AG04449 (cell line): ENCODE measurements at regions not wholly inside any gene's neighbourhood (a gene's known extent, or its start where the extent isn't known, plus 50 kb on each side); places are given as distances from the start of the nearest gene placed in this dataset.
"Not testable (repeated sequence)": the region's sequence is repeated elsewhere in the genome, so short reads cannot be mapped to it uniquely, and the experiment has no call there.

Source experiments
- CTCF ChIA-PET: fragments of 350-600 bp; formaldehyde crosslinking; extraction: SDS; loops from one replicate; lab custom pipeline; 2021; ENCODE audit warnings: antibody characterized with exemption; lab: Yijun Ruan, JAX
- POLR2A ChIA-PET: fragments of 400-600, 350-600 bp; formaldehyde crosslinking; extraction: SDS; loops from one replicate; lab custom pipeline; 2020; ENCODE audit warnings: antibody characterized with exemption, inconsistent platforms; lab: Yijun Ruan, JAX
- DNase-seq: peaks from one replicate; pipeline ENCODE4 v3.0.0-alpha.2; 2010; ENCODE audit warnings: low read depth, low spot score
- H3K4me3 ChIP-seq: 2 replicates; pipeline ENCODE4 v1.5.1; 2011; ENCODE audit warnings: low read depth, mild to moderate bottlenecking, control low read depth, low read length
- TF ChIP-seq, protein P1 (sequence below): IDR thresholded peaks from one replicate; pipeline ENCODE4 v1.5.1; 2011; ENCODE audit warnings: mild to moderate bottlenecking, moderate library complexity, low read length, control low read depth, inconsistent platforms; ENCODE audit not compliant: insufficient read depth; ENCODE audit errors: missing control alignments

DNA sequence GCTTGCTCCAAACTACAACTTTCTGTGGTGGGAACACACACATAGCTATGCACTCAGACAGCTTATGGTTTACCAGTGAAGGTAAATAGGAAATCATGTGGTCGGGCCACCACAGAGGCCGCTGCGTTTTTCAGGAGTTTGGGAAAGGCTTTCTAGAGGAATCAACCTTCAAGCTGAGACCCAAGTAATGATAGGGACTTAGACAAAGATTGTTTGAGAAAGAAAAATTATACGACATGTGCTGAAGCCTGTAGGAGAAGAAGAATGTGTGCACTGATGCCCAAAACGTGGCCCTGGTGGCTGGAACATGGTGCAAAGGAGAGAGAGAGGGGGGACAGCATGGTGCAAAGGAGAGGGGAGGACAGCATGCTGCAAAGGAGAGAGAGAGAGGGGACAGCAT is 61.2 kb upstream of the VIPR2 start:
- POLR2A ChIA-PET: no interaction called here
- H3K4me3 ChIP-seq: no peak overlapping the region
- no peak for DNase-seq
- CTCF ChIA-PET: no interaction called here
- TF ChIP-seq, protein P1, sequence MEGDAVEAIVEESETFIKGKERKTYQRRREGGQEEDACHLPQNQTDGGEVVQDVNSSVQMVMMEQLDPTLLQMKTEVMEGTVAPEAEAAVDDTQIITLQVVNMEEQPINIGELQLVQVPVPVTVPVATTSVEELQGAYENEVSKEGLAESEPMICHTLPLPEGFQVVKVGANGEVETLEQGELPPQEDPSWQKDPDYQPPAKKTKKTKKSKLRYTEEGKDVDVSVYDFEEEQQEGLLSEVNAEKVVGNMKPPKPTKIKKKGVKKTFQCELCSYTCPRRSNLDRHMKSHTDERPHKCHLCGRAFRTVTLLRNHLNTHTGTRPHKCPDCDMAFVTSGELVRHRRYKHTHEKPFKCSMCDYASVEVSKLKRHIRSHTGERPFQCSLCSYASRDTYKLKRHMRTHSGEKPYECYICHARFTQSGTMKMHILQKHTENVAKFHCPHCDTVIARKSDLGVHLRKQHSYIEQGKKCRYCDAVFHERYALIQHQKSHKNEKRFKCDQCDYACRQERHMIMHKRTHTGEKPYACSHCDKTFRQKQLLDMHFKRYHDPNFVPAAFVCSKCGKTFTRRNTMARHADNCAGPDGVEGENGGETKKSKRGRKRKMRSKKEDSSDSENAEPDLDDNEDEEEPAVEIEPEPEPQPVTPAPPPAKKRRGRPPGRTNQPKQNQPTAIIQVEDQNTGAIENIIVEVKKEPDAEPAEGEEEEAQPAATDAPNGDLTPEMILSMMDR: no peak

DNA sequence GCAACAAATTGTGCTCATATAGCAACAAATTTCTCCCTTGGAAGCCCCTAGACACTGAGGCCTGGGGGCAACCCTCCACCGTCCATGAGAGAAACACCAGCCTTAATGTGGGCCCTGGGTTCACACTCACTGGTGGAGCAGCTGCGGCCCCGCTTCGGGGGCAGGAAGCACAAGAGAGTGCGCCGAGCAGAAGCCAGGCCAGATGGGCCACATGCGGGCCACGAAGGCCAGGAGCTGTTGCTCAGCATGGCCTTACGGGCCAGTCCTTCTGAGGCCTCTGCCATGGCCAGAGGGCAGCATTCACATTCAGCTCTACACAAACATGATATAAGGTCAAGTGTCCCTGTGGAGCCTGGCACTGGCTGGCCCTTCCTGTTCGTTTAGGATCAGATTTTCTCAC is 60.0 kb upstream of the VIPR2 start:
- no peak for DNase-seq
- ChIA-PET POLR2A (no interaction called here), CTCF (no interaction called here)
- no peak overlapping the region for H3K4me3 ChIP-seq
- TF ChIP-seq, protein P1: no peak

GRCh38 chr7:159203253-159203652 is 58.6 kb upstream of the VIPR2 start:
- CTCF ChIA-PET, DNase-seq, POLR2A ChIA-PET, H3K4me3 ChIP-seq: not testable (repeated sequence)

DNA sequence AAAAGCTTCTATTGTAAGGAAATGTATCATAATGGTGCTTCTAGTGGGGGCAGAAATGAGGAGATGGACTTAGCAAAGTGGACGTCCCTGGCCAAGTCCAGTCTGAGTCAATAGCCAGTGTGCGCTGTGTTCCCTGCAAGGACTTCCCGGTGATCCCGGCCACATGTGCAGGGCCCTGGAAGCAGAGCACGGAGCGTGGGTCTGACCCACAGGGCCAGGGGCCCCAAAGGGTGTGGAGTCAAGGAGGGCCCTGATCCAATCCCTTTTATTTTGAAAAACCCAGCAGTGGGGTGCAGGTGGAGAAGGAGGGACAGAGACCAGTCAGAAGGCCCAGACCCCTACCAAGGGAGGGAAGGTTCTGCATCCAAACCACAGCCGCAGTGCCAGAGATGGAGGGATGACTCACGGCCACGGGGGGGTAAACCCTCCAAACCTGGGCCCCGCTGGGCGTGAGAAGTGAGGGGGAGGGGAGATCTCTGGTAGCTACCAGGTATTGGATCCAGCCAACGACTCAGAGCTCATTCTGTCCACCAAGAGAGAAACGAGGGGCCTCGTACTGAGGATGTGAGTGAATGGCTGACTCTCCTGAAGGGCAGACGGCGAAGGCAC is 57.2 kb upstream of the VIPR2 start:
- ChIA-PET POLR2A (no interaction called here), CTCF (no interaction called here)
- TF ChIP-seq, protein P1: no peak
- H3K4me3 ChIP-seq: no peak overlapping the region
- no peak for DNase-seq

GRCh38 chr7:159200421-159200820 is 55.8 kb upstream of the VIPR2 start:
- TF ChIP-seq, protein P1: no peak
- no peak overlapping the region for H3K4me3 ChIP-seq
- ChIA-PET CTCF (no interaction called here), POLR2A (no interaction called here)
- DNase-seq: no peak

GRCh38 chr7:159198016-159198724 is 53.5 kb upstream of the VIPR2 start:
- no peak for DNase-seq
- TF ChIP-seq, protein P1: no peak
- H3K4me3 ChIP-seq: no peak overlapping the region
- ChIA-PET CTCF (no interaction called here), POLR2A (no interaction called here)
